Uterus (tissue), 3 donors: ENCODE measurements at regions not wholly inside any gene's neighbourhood (a gene's known extent, or its start where the extent isn't known, plus 50 kb on each side); places are given as distances from the start of the nearest gene placed in this dataset.

Experiments used
- DNase-seq, 2 donors: peaks; one replicate each; pipeline ENCODE4 v3.0.0-alpha.2; 2019 to 2020
- H3K27ac ChIP-seq, 2 donors: fragments of 200-600 bp; sonication (generic); 1 replicate in 1 of 2; 2 replicates in 1 of 2; pipeline ENCODE4 v1.5.1; 2016 to 2018
- H3K27me3 ChIP-seq, 2 donors: fragments of 200-600 bp; sonication (generic); one replicate each; pipeline ENCODE4 v1.5.1; 2018 to 2019; ENCODE audit warnings: control low read depth in 1 of 2
- H3K36me3 ChIP-seq, 2 donors: fragments of 200-600 bp; sonication (generic); one replicate each; pipeline ENCODE4 v1.5.1; 2019; ENCODE audit warnings: control low read depth in 1 of 2
- H3K4me1 ChIP-seq, 2 donors: fragments of 200-600 bp; sonication (generic); one replicate each; pipeline ENCODE4 v1.5.1; 2018 to 2019; ENCODE audit warnings: control low read depth in 1 of 2
- H3K4me3 ChIP-seq, 2 donors: fragments of 200-600 bp; sonication (generic); 1 replicate in 1 of 2; 2 replicates in 1 of 2; pipeline ENCODE4 v1.5.1; 2018 to 2019; ENCODE audit warnings: mild to moderate bottlenecking in 1 of 2
- H3K9me3 ChIP-seq, 2 donors: fragments of 200-600 bp; sonication (generic); one replicate each; pipeline ENCODE4 v1.5.1; 2019; ENCODE audit warnings: control low read depth in 1 of 2
- CTCF ChIP-seq, 4 experiments: fragments of 200-600 bp in 2 of 4; fragments of 450-650 bp in 2 of 4; sonication (generic) in 2 of 4; IDR thresholded peaks; one replicate each; pipeline ENCODE4 v1.5.1; 2016 to 2019; ENCODE audit warnings: antibody characterized with exemption in 4 of 4, mild to moderate bottlenecking in 2 of 4, moderate library complexity in 1 of 4
- POLR2A ChIP-seq, 2 donors: fragments of 450-650 bp; IDR thresholded peaks; one replicate each; pipeline ENCODE4 v1.6.1; 2016; ENCODE audit warnings: antibody characterized with exemption in 2 of 2, mild to moderate bottlenecking in 1 of 2, moderate library complexity in 1 of 2
- intact Hi-C: fragments of 100-400 bp; cut with DNase I; formaldehyde crosslinking; loops from one replicate; pipeline ENCODE4 v1.15.1; 2023; ENCODE audit warnings: low total_unique reads
- donor health status: DM: yes; HTN: yes; CAD: no.

- Histone ChIP-seq H3K36me3 (no peaks in the 10 kb centered on the region), H3K27ac (no peak overlapping the region), H3K9me3 (no peaks in the 10 kb centered on the region), H3K27me3 (no peaks in the 10 kb centered on the region), H3K4me1 (no peaks in the 10 kb centered on the region), H3K4me3 (no peak overlapping the region)
- DNase-seq, result no peak
- TF ChIP-seq CTCF (IDR thresholded peaks at IDR 0.05), result no peak
- no peak for TF ChIP-seq POLR2A (IDR thresholded peaks at IDR 0.05)
- intact Hi-C loops, result no loop called here
Measured at GRCh38 chr11:82105331-82105998, 628.2 kb downstream of the FAM181B start.

GRCh38 chr11:82092904-82093303, 640.8 kb downstream of the FAM181B start:
- TF ChIP-seq CTCF (IDR thresholded peaks at IDR 0.05) (no peak), POLR2A (IDR thresholded peaks at IDR 0.05) (no peak)
- intact Hi-C loops, result no loop called here
- H3K27me3 ChIP-seq, result no peaks in the 10 kb centered on the region

GRCh38 chr11:82089426-82089825, 644.2 kb downstream of the FAM181B start:
- no peaks in the 10 kb centered on the region for H3K27me3 ChIP-seq
- H3K27ac ChIP-seq, result no peak overlapping the region
- no peaks in the 10 kb centered on the region for H3K9me3 ChIP-seq
- no peaks in the 10 kb centered on the region for H3K4me1 ChIP-seq
- intact Hi-C loops, result no loop called here
- no peaks in the 10 kb centered on the region for H3K36me3 ChIP-seq
- TF ChIP-seq POLR2A (IDR thresholded peaks at IDR 0.05), result no peak
- no peak for TF ChIP-seq CTCF (IDR thresholded peaks at IDR 0.05)
- H3K4me3 ChIP-seq, result no peak overlapping the region
- no peak for DNase-seq

More at GRCh38 chr11:82092904-82093303, 640.8 kb downstream of the FAM181B start:
- Histone ChIP-seq H3K27ac (no peak overlapping the region), H3K9me3 (no peaks in the 10 kb centered on the region), H3K4me1 (no peaks in the 10 kb centered on the region), H3K4me3 (no peak overlapping the region), H3K36me3 (no peaks in the 10 kb centered on the region)
- DNase-seq, result no peak

GRCh38 chr11:82085493-82085892, 648.2 kb downstream of the FAM181B start:
- intact Hi-C loops, result no loop called here
- H3K4me3 ChIP-seq, result no peak overlapping the region
- H3K27me3 ChIP-seq, result no peaks in the 10 kb centered on the region
- TF ChIP-seq POLR2A (IDR thresholded peaks at IDR 0.05) (no peak), CTCF (IDR thresholded peaks at IDR 0.05) (no peak)
- no peak overlapping the region for H3K27ac ChIP-seq
- H3K4me1 ChIP-seq, result no peaks in the 10 kb centered on the region
- no peak for DNase-seq
- H3K9me3 ChIP-seq, result no peaks in the 10 kb centered on the region
- H3K36me3 ChIP-seq, result no peaks in the 10 kb centered on the region

GRCh38 chr11:82082976-82083375, 650.7 kb downstream of the FAM181B start:
- Histone ChIP-seq H3K9me3 (no peaks in the 10 kb centered on the region), H3K27ac (no peak overlapping the region), H3K36me3 (no peaks in the 10 kb centered on the region), H3K4me3 (no peak overlapping the region), H3K4me1 (no peaks in the 10 kb centered on the region), H3K27me3 (no peaks in the 10 kb centered on the region)
- intact Hi-C loops, result no loop called here
- TF ChIP-seq CTCF (IDR thresholded peaks at IDR 0.05) (no peak), POLR2A (IDR thresholded peaks at IDR 0.05) (no peak)
- no peak for DNase-seq
